ENCODE measurements at regions not wholly inside any gene's neighbourhood (a gene's known extent, or its start where the extent isn't known, plus 50 kb on each side); places are given as distances from the start of the nearest gene placed in this dataset.

DNA sequence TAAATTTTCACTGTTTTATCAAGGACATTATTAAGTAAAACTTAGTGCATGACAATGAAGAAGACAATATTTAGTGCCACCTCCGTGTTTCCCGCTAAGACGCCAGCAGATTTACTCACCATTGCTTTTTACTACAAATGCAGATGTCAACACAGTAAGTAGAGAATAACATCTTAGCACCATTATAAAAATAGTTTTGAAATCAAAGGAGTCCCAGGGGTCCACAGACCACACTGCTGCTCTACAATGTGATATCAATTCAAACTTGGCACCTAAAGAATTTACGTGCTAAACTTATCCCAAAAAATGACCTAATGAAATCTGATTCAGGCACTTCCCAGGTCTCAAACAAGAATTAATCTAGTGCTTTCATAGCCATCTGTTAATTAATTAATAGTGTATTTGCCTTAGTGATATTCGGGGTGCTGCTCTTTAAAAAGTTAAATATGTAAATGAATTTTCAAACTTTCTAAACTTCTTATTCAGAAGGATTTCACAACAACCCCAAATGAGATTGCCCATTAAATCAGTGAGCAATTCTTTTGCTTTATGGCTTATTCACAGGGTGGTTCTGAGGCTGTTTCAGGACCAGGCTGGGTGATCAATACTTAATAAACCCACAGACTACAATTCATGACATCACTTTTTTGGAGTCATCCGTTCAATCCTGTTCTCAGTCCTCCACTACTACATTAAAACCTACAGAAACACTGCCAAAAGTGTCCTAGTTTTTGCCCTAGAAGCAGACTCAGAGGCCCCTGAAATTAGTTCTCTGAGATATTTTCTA is 161.3 kb upstream of the LMNTD1 start:
- no peak for DNase-seq (ENCODE audit: low read depth)

DNA sequence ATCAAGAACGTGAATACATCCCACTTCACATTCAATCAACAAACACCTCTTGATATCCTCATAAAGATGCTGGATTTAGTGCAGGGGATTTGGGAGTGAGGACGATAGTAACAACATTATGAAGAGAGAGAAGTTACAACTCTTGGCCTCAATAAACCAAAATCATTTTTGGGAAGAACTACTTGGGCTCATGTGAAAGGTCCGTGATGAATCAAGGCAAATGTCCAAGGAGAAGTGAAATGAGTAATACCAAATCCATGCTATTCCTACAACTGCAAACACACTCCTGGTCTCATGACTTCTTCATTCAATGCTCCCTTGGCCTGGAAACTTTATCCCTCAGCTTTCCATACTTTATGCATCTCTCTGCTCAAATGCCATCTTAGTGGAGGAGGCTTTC is 162.0 kb upstream of the LMNTD1 start:
- no peak for DNase-seq (ENCODE audit: low read depth)

DNA sequence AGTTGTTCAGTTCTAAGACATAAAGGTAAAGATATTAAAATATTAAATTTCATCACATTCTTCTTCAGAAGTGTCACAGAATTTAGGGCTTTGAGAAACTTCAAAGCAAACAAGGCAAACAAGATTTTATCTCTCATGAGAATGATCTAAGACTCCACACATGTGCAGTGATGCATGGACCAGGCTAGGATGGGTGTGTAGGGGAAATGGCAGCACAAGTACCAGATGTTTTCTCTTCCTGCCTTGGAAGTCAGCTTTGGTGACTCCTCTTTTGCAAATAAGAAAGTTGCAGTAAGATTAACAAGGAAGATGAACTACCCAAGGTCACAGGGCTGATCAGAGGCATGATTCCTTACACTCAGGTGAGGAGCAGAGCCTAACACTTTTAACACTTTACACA is 163.8 kb upstream of the LMNTD1 start:
- no peak for DNase-seq (ENCODE audit: low read depth)

DNA sequence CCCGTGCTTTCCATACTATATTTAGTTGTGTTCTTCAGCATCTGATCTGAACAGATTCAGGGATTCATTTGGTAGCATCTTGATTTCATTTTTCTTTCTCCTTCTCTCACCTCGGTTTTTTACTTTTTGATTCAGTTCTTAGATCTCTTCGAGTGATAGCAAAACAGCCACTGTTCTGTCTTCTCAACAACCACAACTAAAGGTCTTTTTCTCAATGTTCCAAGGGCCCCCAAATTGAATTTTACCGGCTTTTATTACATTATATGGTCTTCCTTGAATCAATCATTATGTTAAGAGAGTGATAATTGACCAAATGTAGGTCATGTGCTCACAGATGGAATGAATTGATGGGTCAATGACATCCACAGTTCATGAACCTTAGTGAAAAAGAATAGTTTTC is 164.5 kb upstream of the LMNTD1 start:
- no peak for DNase-seq (ENCODE audit: low read depth)

DNA sequence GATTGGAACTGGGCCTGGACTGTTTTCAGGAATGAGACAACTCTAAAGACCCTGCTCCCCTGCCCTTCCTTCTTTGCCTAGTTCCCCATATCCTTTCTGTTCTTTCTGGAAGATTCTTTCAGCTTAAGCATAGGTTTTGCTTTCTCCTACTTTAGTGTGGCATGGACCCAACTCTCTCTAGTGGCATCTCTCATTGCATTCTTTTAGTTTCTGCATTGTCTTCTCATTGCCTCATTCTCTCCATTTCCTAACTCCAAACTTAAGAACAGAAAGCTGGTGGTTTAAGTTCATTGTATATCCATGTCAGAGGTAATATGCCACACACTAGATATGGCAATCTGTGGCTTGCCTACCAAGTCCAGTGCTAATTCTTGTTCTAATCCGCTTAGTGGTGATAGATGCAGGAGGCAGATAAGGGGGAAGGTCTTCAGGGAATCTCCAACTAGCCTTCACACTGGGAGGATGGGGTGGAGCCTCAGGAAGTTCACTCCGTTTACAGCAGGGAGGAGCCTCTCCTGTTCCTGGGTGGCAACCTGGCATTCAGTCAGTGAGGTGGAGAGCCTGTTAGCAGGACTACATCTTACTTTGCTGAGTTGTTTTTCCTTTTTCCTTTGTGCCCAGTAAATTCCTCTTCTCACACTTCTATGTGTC is 165.1 kb upstream of the LMNTD1 start:
- no peak for DNase-seq (ENCODE audit: low read depth)

DNA sequence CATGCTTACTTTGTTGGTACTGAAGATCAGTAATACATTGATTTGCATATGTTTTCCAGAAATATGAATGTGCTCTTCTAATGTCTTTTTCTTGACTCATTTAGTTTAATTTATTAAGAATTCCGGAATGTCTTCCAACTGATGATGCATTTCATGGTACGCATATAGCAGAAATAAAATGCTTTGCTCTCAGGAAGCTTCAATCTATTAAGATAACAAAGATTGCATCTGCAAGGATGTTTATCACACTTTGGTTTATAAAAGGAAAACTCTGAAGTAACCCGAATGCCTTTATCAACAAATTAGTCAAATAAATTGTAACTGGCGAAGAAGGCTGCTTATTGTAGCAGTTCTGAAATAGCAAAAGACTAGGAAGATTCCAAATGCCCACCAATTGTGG is 166.4 kb upstream of the LMNTD1 start:
- DNase-seq (ENCODE audit: low read depth), result no peak

DNA sequence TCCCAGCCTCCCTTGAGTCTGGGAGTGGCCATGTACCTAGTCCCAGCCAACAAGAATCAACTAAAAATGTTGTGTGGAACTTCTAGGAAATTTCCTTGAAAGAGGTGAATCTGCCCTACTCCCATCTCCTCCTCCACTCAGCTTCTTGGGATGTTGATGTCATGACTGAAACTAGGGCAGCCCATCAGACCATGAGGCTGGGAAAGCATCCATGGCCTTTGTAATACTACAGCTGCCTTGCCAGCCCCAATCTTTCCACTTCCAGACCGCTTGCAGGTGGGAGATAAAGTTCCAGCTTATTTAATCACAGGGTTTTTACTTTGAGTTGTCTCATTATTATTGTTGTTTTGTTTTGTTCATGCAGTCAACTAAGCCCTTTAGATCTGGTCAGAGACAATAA is 170.3 kb upstream of the LMNTD1 start:
- DNase-seq (ENCODE audit: low read depth), result no peak

DNA sequence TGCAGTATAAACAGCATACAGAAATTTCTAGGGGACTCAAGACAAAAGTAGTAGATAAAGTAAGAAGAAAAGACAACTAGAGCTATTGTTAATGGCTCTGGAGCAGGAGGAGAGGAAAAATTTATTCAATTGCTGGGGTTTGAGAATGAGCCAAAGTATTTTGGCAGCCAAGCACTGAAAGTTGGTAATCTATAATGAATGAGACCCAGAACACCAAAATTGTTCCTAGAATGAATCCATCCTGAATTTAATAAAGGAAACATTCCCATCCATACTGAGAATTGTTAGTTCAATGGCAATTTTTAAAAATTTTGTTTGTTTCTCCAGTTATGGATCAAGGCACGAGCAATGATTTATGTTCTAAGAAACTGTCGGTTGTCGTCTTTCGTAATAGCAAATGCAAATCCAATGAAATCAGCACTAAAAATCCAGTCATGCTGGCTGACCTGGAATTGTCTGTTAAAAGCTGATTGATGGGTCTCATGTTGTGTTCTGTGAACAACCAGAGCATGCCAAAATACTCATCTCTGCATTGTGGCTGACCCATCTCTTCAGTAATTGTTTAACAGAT is 170.9 kb upstream of the LMNTD1 start:
- no peak for DNase-seq (ENCODE audit: low read depth)

DNA sequence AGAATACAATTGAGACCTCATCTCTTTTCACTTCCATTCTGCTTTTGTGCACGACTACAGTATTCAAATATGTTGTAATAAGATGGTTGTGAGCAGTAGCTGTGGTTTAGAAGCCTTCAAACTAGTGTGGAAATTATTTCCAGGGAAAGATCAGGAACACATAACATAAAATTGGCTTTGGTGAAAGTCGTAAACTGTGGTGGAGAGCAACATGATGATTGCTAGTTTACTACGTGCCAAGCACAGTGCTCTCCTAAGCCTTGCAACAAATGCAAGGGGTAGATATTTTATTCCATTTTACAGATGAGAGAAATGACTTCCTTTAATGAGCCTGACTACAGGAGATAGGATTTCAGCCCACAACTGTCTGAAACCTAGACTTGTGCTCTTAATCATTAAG is 172.4 kb upstream of the LMNTD1 start:
- no peak for DNase-seq (ENCODE audit: low read depth)

DNA sequence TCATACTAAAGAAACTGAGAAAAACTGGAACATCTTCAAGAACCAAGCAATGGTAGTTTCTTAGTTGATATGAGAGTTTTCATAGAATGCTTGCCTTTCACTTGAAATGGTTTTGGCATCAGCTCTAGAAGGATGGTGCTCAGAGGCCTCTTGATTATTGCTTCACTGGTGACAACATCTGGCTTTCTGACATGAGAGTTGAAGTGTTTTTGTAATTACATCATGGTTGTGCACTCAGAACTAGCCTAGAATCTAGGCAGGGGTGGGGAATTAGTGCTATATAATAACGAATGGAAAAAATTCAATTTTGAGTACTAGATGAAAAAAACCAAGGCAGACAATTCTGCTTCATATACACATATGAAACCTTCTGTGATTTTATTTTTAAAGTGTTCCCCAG is 172.8 kb upstream of the LMNTD1 start:
- no peak for DNase-seq (ENCODE audit: low read depth)

DNA sequence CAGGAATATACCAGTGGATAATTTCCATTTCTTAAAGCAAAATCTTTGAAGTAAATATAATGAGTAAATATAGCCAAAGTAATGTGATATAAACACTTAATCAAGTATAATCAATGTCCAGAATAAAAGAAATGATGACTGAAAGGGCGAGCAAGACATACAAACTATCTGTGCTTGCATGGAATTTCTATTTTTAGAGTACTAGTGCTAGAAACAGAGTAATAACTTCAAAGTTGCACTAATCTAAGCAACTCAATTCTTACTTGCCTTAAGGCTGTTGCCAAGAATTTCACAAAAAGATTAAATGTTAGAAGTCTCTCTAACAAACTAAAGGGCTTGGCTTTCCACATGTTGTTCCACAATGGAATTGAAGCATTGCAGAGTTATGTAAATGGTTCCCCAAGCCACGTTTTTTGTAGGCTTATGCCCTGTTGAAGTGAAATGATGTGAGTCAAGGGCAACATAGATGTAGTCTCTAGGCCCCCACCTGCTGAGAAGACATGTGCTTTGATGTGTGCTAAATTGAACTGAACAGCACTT is 175.0 kb upstream of the LMNTD1 start:
- no peak for DNase-seq (ENCODE audit: low read depth)

DNA sequence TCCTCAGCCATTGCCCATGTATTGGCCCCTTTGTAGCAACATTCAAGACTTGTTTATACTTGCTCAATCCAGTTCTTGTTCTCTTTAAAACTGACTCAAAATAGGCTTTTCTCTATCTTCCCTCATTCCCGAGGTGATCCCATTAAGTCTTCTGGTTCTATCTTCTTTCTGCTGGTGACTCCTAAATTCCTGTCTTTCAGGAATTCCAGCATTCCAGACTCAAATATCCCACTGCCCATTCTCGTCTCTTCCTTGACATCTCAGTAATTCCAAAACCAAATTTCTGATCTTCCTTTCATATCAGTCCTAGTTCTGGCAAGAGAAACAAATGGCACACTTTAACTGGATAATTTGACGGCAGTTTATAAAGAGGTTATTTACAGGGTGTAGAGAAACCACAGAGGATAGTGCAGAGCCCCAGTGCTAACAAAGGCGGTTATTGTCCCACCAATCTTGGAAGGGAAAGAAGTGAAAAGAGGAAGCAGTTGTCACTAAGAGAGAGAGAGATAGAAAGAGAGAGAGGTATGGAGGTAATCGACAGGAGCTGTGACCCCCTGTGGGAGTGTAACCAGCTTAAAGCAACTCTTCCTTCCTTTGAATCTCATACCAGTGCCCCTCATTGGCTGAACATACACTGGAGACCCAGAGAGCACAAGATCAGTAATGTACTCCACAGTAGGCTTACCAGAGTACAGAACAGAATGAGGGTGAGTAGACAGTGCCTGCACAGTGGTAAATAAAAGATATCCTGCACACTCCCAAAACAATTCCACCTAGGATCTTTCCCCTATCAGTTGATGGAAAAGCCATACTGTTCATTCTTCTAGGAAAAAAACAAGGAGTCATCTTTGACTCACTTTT is 177.6 kb upstream of the LMNTD1 start:
- no peak for DNase-seq (ENCODE audit: low read depth)

DNA sequence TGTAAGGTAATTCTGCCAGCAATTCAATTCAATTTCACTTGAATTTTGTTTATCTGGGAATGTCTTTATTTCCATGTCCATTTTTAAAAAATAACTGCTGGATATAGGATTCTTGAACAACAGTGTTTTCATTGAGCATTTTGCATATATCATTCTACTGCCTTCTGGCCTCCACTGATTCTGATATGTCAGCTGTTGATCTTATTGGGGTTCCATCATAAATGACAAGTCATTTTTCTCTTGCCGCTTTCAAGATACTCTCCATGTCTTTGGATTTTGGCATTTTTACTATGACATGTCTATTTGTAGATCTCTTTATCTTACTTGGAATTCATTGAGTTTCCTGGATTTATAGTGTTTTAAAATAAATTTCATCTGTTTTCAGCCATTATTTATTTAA is 180.5 kb upstream of the LMNTD1 start:
- no peak for DNase-seq (ENCODE audit: low read depth)

DNA sequence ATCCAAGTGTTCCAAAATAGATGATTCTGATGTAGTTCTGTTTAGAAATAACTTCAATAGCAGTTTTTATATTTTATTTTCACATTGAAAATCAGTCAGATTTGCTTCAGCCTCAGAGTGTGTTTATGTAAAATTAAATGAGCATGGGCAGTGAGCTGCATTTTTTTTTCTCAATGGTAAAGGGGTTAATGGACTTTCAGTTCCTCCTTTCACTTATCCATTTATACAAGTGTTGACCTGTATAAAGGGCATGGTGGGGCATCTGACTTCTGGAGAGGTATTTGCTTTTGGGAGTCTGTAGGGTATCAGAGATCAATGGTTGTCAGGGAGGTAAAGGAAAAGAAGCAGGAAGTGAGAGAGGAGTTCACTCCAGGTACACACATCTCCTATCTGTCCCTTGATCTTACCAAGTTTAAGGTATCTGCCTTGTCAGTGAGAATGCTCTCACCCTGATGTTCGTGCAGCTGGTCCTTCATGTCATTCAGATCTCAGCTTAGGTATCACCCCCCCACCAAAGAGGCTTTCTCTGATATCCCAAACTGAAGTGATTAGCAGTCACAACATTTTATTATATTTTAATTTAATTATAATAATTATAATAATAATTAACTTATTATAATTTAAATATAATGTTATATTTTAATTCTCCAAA is 181.6 kb upstream of the LMNTD1 start:
- no peak for DNase-seq (ENCODE audit: low read depth)

DNA sequence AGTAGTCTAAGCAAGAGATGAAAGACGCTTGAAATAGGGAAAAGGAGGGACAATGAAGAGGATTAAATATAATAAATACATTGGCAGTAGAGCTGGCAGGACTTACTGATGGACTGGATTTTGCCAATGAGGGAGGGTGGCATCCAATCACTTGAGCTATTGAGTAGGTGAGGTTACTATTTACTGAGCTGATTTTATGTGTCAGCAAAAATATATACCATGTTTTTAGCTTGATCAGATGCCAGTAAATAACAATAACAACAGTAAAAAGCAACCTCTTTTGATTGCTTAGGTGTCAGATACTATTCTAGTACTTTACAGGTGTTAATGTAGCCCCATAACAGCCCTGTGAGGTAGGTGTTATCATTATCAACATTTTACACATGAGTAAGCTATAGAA is 187.5 kb upstream of the LMNTD1 start:
- no peak for DNase-seq (ENCODE audit: low read depth)

DNA sequence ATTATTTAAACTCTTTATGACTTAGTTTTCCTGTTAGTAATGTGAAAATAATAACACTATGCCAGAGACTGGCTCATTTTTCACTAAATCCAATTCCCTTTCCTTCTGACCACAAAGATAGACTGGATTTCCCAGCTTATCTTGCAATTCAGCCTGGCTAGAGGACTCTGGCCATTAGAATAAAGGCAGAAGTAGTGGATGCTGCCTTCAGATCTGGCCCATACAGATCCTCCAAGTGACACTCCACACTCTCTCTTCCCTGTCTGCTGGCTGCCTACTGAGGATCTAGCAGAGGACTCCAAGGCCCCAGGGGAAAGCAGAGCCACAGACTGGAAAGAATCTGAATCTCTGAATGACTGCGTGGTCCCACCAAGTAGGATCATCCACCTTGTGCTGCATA is 188.8 kb upstream of the LMNTD1 start:
- no peak for DNase-seq (ENCODE audit: low read depth)

DNA sequence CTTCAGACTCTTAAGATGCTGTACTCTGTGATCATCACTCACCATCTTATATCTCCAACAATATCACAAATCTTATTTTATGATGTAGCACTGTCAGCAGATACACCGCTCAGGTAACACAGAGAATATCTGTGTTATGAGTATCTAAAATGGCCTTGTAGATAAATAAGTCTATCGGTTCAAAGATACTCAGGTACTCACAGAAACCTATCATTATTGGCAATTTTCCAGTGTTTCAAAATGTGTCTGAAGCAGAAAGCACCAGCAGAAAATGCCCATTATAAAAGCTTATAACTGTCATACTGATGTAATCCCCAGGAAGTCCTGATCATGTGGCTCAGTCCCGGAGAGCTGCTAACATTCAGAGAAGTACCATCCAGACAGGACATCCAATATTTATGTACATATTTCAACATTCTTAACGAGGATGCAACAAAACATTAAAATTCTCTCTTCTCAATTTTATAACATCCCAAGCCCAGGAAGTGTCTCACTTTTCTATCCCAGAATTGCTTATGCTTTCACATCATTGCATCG is 190.7 kb upstream of the LMNTD1 start:
- DNase-seq (ENCODE audit: low read depth), result no peak

DNA sequence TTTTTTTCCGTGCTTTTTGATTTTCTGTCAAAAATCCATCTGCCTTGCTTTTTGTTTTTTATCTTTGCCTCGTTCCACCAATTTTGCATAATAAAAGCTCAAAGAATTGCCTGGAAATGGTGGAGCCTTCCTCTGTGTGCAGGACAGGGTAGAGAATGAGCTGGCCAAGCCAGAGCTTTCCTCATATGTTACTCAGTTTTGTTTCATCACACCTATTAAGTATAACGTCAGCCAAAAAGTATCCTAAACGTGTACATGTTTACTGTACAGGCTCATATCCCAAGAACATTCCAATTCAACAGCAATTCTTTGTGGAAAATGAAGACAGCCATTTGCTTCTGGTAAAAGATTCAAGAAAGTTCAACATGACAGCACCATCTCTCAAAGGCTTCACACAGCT is 191.2 kb upstream of the LMNTD1 start:
- DNase-seq (ENCODE audit: low read depth), result no peak

DNA sequence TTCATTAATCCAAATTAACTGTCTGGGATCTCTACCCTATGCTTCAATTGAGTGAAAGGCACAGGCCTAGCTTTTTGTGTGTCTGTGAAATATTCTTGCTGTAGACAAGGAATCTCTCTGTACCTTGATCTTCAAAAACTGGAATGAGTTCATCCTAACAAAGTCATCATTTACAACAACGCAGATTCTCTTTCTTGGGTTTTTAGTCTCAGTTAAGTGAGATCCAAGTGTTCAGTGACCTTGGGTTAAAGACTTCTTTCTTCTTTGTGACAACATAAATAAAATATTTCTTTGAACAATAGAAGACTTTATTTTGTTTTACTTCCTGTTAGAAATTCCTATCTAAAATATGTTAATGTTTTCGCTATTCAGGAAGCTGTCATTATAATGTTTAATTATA is 192.2 kb upstream of the LMNTD1 start:
- DNase-seq (ENCODE audit: low read depth), result no peak

DNA sequence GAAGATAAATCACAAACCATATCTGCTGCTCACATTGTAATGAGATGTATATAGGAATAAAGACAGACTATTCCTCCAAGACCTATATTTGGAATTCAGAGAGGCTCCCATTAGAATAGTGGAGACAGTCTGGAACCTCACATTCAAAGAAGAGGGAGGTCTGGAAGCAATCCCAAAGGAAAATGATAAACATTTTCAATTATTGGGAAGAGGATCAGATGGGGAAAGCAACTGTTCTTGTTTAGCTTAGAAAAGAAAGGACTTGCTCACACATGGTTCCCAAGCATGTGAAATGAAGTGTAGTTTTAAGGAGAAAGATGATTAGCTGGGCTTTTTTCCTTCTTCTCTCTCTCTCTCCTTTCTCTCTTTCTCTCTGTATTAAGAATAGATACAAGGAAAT is 193.0 kb upstream of the LMNTD1 start:
- no peak for DNase-seq (ENCODE audit: low read depth)

DNA sequence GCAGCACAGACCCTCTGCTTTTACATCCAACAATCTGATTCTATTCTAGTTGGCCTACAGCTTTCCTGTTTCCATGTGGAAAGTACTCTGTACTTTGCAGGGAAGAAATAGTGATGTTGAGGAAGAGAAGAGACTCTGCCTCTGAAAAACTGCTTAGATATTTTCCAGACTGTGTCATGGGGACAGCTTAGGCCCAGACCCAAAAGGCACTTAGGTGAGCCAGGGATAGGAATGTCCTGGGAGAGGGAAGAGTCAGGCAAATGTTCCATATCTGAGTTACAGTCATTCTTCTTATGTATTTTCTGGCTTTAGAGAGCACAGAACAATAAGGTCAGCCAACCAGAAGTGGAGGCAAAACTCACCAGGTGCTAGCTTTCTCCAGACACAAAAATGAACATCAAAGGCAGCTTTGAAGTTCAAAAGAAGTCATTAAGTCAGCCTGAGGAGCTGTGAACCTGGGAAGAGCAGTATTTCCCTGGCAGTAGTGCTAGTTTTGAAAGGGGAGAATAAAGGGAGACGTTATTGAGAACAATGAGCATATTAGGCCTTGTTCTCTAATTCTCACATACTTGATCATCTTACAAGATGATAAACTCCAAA is 199.7 kb upstream of the LMNTD1 start:
- DNase-seq (ENCODE audit: low read depth), result no peak
